ENCODE measurements at regions not wholly inside any gene's neighbourhood (a gene's known extent, or its start where the extent isn't known, plus 50 kb on each side); places are given as distances from the start of the nearest gene placed in this dataset.

- ATAC-seq (replicated peaks) (no peak), DNase-seq (no peak)
- no peak overlapping the region for H3K27ac Mint-ChIP-seq
- H3K4me1 Mint-ChIP-seq (ENCODE audit: low read depth in 2 of 2), result no peaks in the 10 kb centered on the region
- H3K27me3 Mint-ChIP-seq, result no peaks in the 10 kb centered on the region
- H3K36me3 Mint-ChIP-seq (ENCODE audit: insufficient read depth), result no peaks in the 10 kb centered on the region
- no peak overlapping the region for H3K4me3 Mint-ChIP-seq
- no peaks in the 10 kb centered on the region for H3K9me3 Mint-ChIP-seq
Measured at GRCh38 chr18:44156126-44156525, 524.6 kb upstream of the SETBP1 start.

DNA sequence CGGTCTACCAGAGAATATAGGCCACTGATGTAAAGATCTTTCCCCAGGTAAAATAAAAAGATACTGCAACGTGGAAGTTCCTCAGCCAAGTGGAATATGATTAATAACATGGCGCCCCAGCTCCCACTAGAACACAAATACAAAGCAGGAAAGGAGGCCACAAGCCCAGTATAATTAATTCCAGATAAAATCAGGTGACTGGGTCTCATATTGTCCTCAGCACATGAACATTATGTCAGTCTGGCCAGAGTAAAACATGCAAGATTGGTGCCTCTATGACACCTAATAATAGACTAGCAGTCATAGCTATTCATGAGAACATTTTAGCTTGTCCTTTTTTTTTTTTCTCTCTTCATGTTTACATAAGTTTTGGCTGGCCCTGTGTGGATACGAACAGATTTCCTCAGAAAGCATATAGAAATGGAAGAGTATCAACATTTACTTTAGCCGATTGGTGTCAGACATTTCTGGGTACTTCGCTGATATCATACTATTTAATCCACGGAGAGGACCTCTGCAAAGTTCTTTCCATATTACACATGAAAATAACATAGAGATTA lies 523.8 kb upstream of the SETBP1 start:
- no peak overlapping the region for H3K27ac Mint-ChIP-seq
- no peaks in the 10 kb centered on the region for H3K27me3 Mint-ChIP-seq
- H3K36me3 Mint-ChIP-seq (ENCODE audit: insufficient read depth), result no peaks in the 10 kb centered on the region
- ATAC-seq (replicated peaks) (no peak), DNase-seq (no peak)
- H3K4me1 Mint-ChIP-seq (ENCODE audit: low read depth in 2 of 2), result no peaks in the 10 kb centered on the region
- no peaks in the 10 kb centered on the region for H3K9me3 Mint-ChIP-seq
- H3K4me3 Mint-ChIP-seq, result no peak overlapping the region

GRCh38 chr18:44170208-44170880 lies 510.3 kb upstream of the SETBP1 start:
- ATAC-seq (replicated peaks) (no peak), DNase-seq (no peak)
- Mint-ChIP-seq H3K4me1 (ENCODE audit: low read depth in 2 of 2) (no peaks in the 10 kb centered on the region), H3K36me3 (ENCODE audit: insufficient read depth) (no peaks in the 10 kb centered on the region), H3K4me3 (no peak overlapping the region), H3K27me3 (no peaks in the 10 kb centered on the region), H3K9me3 (peaks cover 2 to 6% of the 10 kb centered on the region in 2 donors), H3K27ac (no peak overlapping the region)

DNA sequence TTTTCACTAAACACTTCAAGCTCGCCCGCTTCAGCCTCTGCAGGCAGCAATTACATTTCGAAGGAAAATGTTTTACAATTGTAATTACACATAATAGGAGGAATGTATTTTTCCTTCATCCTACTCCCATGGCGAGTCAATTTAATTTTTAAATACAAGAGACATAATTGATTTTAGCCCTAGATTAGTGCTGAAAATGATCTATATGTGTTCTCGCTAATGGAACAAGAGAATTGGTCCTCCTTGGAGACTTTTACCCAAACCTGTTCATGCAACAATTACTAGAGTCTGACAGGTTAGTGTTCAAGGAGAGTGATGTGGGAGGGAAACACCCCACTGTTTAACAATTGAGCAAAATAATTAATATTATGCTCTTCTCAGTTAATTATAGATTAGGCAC lies 509.4 kb upstream of the SETBP1 start:
- Mint-ChIP-seq H3K4me3 (no peak overlapping the region), H3K9me3 (peaks cover 0 to 2% of the 10 kb centered on the region in 2 donors), H3K27me3 (no peaks in the 10 kb centered on the region), H3K36me3 (ENCODE audit: insufficient read depth) (no peaks in the 10 kb centered on the region), H3K4me1 (ENCODE audit: low read depth in 2 of 2) (no peaks in the 10 kb centered on the region), H3K27ac (no peak overlapping the region)
- DNase-seq (no peak), ATAC-seq (replicated peaks) (no peak)

GRCh38 chr18:44175891-44176290 lies 504.8 kb upstream of the SETBP1 start:
- no peak overlapping the region for H3K4me3 Mint-ChIP-seq
- DNase-seq (no peak), ATAC-seq (replicated peaks) (no peak)
- no peaks in the 10 kb centered on the region for H3K4me1 Mint-ChIP-seq (ENCODE audit: low read depth in 2 of 2)
- H3K27me3 Mint-ChIP-seq, result no peaks in the 10 kb centered on the region
- H3K27ac Mint-ChIP-seq, result no peak overlapping the region
- H3K36me3 Mint-ChIP-seq (ENCODE audit: insufficient read depth), result no peaks in the 10 kb centered on the region
- H3K9me3 Mint-ChIP-seq, result peaks cover 0 to 2% of the 10 kb centered on the region in 2 donors

GRCh38 chr18:44178476-44178875 lies 502.2 kb upstream of the SETBP1 start:
- no peaks in the 10 kb centered on the region for H3K36me3 Mint-ChIP-seq (ENCODE audit: insufficient read depth)
- no peaks in the 10 kb centered on the region for H3K27me3 Mint-ChIP-seq
- DNase-seq, result no peak
- no peak overlapping the region for H3K4me3 Mint-ChIP-seq
- no peak for ATAC-seq (replicated peaks)
- H3K4me1 Mint-ChIP-seq (ENCODE audit: low read depth in 2 of 2), result no peaks in the 10 kb centered on the region
- H3K27ac Mint-ChIP-seq, result no peak overlapping the region
- peaks cover 0 to 2% of the 10 kb centered on the region in 2 donors for H3K9me3 Mint-ChIP-seq

DNA sequence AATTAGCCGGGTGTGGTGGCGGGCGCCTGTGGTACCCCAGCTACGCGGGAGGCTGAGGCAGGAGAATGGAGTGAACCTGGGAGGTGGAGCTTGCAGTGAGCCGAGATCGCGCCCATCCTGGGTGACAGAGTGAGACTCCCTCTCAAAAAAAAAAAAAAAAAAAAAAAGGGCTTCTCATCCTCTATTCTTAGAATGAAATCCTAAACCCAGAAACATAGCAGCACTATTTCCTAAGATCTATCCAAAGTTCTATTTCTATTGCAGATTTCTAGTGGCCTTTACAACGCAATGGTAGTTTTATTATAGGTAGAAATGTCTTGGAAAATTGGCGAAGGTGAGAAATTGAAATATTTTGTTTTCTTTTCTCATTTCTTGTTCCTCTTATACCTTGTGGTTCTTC lies 501.0 kb upstream of the SETBP1 start:
- H3K27me3 Mint-ChIP-seq, result no peaks in the 10 kb centered on the region
- H3K9me3 Mint-ChIP-seq, result no peaks in the 10 kb centered on the region
- no peak for DNase-seq
- H3K27ac Mint-ChIP-seq, result no peak overlapping the region
- no peak for ATAC-seq (replicated peaks)
- no peaks in the 10 kb centered on the region for H3K4me1 Mint-ChIP-seq (ENCODE audit: low read depth in 2 of 2)
- no peaks in the 10 kb centered on the region for H3K36me3 Mint-ChIP-seq (ENCODE audit: insufficient read depth)
- H3K4me3 Mint-ChIP-seq, result no peak overlapping the region

- Mint-ChIP-seq H3K27ac (no peak overlapping the region), H3K4me3 (no peak overlapping the region), H3K27me3 (no peaks in the 10 kb centered on the region), H3K4me1 (ENCODE audit: low read depth in 2 of 2) (no peaks in the 10 kb centered on the region), H3K36me3 (ENCODE audit: insufficient read depth) (no peaks in the 10 kb centered on the region), H3K9me3 (no peaks in the 10 kb centered on the region)
- ATAC-seq (replicated peaks), result no peak
- no peak for DNase-seq
Measured at GRCh38 chr18:44180683-44181082, 500.0 kb upstream of the SETBP1 start.

GRCh38 chr18:44181951-44182747 lies 498.5 kb upstream of the SETBP1 start:
- H3K27ac Mint-ChIP-seq, result no peak overlapping the region
- H3K4me3 Mint-ChIP-seq, result no peak overlapping the region
- no peaks in the 10 kb centered on the region for H3K36me3 Mint-ChIP-seq (ENCODE audit: insufficient read depth)
- no peaks in the 10 kb centered on the region for H3K4me1 Mint-ChIP-seq (ENCODE audit: low read depth in 2 of 2)
- H3K9me3 Mint-ChIP-seq, result no peaks in the 10 kb centered on the region
- no peak for DNase-seq
- no peaks in the 10 kb centered on the region for H3K27me3 Mint-ChIP-seq
- no peak for ATAC-seq (replicated peaks)

- no peaks in the 10 kb centered on the region for H3K36me3 Mint-ChIP-seq (ENCODE audit: insufficient read depth)
- DNase-seq (no peak), ATAC-seq (replicated peaks) (no peak)
- no peaks in the 10 kb centered on the region for H3K27me3 Mint-ChIP-seq
- H3K4me3 Mint-ChIP-seq, result no peak overlapping the region
- no peak overlapping the region for H3K27ac Mint-ChIP-seq
- H3K9me3 Mint-ChIP-seq, result no peaks in the 10 kb centered on the region
- no peaks in the 10 kb centered on the region for H3K4me1 Mint-ChIP-seq (ENCODE audit: low read depth in 2 of 2)
Measured at GRCh38 chr18:44186001-44186400, 494.7 kb upstream of the SETBP1 start.

DNA sequence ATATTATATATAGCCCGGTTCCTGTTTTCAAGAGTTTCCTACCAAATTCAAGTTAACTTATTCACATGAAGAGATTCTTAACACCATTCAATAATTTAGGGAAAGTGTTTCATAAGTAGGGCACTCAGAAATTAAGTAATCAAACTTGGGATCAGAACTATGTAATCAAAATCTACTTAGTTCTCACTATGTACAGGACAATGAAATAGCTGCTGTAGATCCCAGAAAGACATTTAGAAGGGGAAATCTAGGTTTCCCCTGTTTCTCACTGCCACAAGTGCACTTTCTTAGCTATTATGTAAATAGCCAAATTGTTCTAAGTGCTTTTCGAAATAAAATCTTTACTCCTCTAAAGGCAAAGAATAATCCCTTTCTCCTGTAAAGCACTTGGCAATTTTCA lies 493.6 kb upstream of the SETBP1 start:
- ATAC-seq (replicated peaks), result no peak
- no peak overlapping the region for H3K27ac Mint-ChIP-seq

DNA sequence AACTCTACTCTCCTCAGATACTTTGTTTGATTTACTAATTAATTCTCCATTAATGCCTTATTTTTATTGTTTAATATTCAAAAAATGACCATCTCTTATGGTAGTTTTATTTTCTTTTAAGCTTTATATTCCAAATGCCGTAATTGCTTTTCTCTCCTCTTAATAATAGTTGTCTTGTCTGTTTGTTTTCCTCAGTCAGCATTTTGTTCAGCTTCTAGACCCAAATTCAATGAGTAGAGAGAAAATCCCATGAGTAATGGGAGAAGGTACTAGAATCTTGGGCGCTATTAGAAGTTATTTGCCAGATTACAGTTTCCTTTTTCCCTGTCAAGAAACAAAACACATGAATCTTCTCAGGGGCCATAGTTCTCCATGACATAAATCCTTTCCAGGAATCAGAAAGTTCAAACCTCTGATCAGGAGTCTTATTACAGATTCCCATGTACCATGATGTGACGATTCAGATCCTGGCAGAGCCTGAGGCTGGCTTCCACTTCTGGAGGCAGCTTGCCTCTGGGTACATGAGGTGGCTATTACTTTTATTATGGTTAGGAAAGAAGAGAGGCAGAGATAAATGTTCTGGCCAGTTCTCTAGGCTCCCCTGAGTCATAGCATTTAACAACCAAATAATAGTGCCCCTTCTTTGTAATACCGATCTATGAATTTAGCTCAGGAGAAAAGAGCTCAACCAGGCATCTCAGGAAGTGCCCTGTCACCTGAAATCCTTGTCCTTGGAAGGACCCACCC lies 485.1 kb upstream of the SETBP1 start:
- DNase-seq (no peak), ATAC-seq (replicated peaks) (no peak)
- H3K4me3 Mint-ChIP-seq, result no peak overlapping the region
- H3K27ac Mint-ChIP-seq, result no peak overlapping the region
- no peaks in the 10 kb centered on the region for H3K9me3 Mint-ChIP-seq
- no peaks in the 10 kb centered on the region for H3K4me1 Mint-ChIP-seq (ENCODE audit: low read depth in 2 of 2)
- H3K27me3 Mint-ChIP-seq, result peaks cover 0 to 6% of the 10 kb centered on the region in 2 donors
- no peaks in the 10 kb centered on the region for H3K36me3 Mint-ChIP-seq (ENCODE audit: insufficient read depth)

More for the DNA sequence above, 493.6 kb upstream of the SETBP1 start:
- DNase-seq, result no peak
- Mint-ChIP-seq H3K27me3 (no peaks in the 10 kb centered on the region), H3K36me3 (ENCODE audit: insufficient read depth) (no peaks in the 10 kb centered on the region), H3K4me3 (no peak overlapping the region), H3K9me3 (no peaks in the 10 kb centered on the region), H3K4me1 (ENCODE audit: low read depth in 2 of 2) (no peaks in the 10 kb centered on the region)

GRCh38 chr18:44197832-44198611 lies 482.7 kb upstream of the SETBP1 start:
- no peaks in the 10 kb centered on the region for H3K9me3 Mint-ChIP-seq
- H3K4me1 Mint-ChIP-seq (ENCODE audit: low read depth in 2 of 2), result no peaks in the 10 kb centered on the region
- H3K27me3 Mint-ChIP-seq, result peaks cover 0 to 8% of the 10 kb centered on the region in 2 donors
- H3K36me3 Mint-ChIP-seq (ENCODE audit: insufficient read depth), result no peaks in the 10 kb centered on the region
- H3K4me3 Mint-ChIP-seq, result no peak overlapping the region
- H3K27ac Mint-ChIP-seq, result no peak overlapping the region
- DNase-seq (no peak), ATAC-seq (replicated peaks) (no peak)
